Mesothelial cell of epicardium (in vitro differentiated cells): ENCODE measurements at regions not wholly inside any gene's neighbourhood (a gene's known extent, or its start where the extent isn't known, plus 50 kb on each side); places are given as distances from the start of the nearest gene placed in this dataset.

Experiments used
- DNase-seq, 2 experiments: peaks; one replicate each; pipeline ENCODE4 v3.0.0; 2021; ENCODE audit warnings: low spot score in 2 of 2; ENCODE audit not compliant: unreplicated experiment in 2 of 2
- H3K27ac Mint-ChIP-seq: 2 replicates; pipeline ENCODE4 v1.8.0; 2021; ENCODE audit warnings: mixed read lengths
- H3K27me3 Mint-ChIP-seq: 2 replicates; pipeline ENCODE4 v1.8.0; 2021; ENCODE audit warnings: low read depth, mixed read lengths
- H3K36me3 Mint-ChIP-seq: 2 replicates; pipeline ENCODE4 v1.8.0; 2021; ENCODE audit warnings: mixed read lengths
- H3K4me1 Mint-ChIP-seq: 2 replicates; pipeline ENCODE4 v1.8.0; 2021; ENCODE audit warnings: mixed read lengths
- H3K4me3 Mint-ChIP-seq: 2 replicates; pipeline ENCODE4 v1.8.0; 2021; ENCODE audit warnings: mild to moderate bottlenecking, moderate library complexity, mixed read lengths
- H3K9me3 Mint-ChIP-seq: 2 replicates; pipeline ENCODE4 v1.8.0; 2021; ENCODE audit warnings: mixed read lengths
- TF ChIP-seq, protein P1 (sequence below): fragments of 200-600 bp; sonication (generic); IDR thresholded peaks from one replicate; pipeline ENCODE4 v1.5.0; 2021; ENCODE audit warnings: antibody characterized with exemption; ENCODE audit not compliant: unreplicated experiment

DNA sequence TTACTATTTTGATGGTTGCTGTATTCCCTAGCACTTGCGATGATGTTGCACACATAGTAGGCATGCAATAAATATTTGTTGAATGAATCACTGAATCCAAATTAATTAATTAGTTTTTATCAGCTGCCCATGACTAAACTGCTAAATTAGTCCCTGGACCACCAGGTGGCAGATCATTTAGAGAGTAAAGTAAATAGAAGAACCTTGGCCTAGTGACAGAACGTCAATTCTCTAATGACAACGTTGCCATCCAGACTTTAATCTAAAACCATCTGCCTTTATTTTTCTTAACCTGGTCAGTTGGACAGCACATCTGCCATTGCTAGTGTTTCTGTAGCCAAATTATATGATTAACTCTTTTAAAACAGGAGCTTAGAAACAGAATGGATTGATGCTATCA, 457.5 kb downstream of the KIF4B start:
- Mint-ChIP-seq H3K4me1 (no peaks in the 10 kb centered on the region), H3K36me3 (no peaks in the 10 kb centered on the region), H3K4me3 (no peak overlapping the region), H3K9me3 (no peaks in the 10 kb centered on the region), H3K27ac (no peak overlapping the region), H3K27me3 (peaks cover 2% of the 10 kb centered on the region)
- no peak for DNase-seq
- TF ChIP-seq, protein P1, sequence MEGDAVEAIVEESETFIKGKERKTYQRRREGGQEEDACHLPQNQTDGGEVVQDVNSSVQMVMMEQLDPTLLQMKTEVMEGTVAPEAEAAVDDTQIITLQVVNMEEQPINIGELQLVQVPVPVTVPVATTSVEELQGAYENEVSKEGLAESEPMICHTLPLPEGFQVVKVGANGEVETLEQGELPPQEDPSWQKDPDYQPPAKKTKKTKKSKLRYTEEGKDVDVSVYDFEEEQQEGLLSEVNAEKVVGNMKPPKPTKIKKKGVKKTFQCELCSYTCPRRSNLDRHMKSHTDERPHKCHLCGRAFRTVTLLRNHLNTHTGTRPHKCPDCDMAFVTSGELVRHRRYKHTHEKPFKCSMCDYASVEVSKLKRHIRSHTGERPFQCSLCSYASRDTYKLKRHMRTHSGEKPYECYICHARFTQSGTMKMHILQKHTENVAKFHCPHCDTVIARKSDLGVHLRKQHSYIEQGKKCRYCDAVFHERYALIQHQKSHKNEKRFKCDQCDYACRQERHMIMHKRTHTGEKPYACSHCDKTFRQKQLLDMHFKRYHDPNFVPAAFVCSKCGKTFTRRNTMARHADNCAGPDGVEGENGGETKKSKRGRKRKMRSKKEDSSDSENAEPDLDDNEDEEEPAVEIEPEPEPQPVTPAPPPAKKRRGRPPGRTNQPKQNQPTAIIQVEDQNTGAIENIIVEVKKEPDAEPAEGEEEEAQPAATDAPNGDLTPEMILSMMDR = no peak

DNA sequence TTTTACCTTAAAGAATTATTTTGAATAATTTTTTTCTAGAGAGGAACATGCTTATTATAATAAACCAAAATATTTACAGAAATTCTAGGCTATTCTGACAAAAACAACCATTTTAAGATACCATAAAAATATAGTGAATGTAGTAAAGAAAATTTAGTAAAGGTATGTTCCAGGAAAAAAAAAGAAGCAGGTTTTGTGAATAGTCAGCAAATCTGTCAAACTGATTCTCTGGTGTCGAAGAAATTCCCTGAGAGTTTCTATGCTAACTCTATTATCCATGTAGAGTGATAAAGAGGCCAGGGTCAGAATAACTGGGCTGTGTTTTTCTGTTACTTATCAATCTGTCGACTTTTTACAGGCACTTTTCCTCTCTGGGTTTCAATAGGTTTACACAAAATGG, 459.2 kb downstream of the KIF4B start:
- no peaks in the 10 kb centered on the region for H3K27me3 Mint-ChIP-seq

GRCh38 chr5:155475318-155475717, 461.8 kb downstream of the KIF4B start:
- no peaks in the 10 kb centered on the region for H3K4me1 Mint-ChIP-seq
- H3K4me3 Mint-ChIP-seq = no peak overlapping the region
- no peaks in the 10 kb centered on the region for H3K27me3 Mint-ChIP-seq
- DNase-seq = no peak
- TF ChIP-seq, protein P1 = no peak
- no peak overlapping the region for H3K27ac Mint-ChIP-seq
- H3K9me3 Mint-ChIP-seq = no peaks in the 10 kb centered on the region
- H3K36me3 Mint-ChIP-seq = no peaks in the 10 kb centered on the region

More for the DNA sequence above, 459.2 kb downstream of the KIF4B start:
- no peaks in the 10 kb centered on the region for H3K9me3 Mint-ChIP-seq
- TF ChIP-seq, protein P1 = no peak
- no peak for DNase-seq
- H3K27ac Mint-ChIP-seq = no peak overlapping the region
- H3K4me1 Mint-ChIP-seq = no peaks in the 10 kb centered on the region
- H3K36me3 Mint-ChIP-seq = no peaks in the 10 kb centered on the region
- H3K4me3 Mint-ChIP-seq = no peak overlapping the region

DNA sequence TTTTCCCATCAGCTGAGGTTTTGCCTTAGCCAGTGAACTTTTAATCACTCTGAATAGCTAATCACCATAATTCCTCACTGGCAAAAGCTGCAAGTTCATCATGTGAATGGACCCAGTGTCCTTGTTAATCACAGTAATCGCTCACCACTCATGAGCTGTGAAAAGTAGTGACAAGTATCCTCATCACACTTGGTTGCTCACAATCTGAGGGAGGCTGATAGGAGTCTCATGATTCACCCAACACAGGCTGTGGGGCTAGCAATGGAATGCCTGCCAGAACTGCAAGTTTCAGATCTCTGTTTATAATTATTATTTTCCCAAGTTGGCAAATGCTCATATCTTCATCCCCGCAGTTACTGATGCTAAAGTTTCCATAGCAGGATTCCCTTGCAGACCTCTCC, 467.2 kb downstream of the KIF4B start:
- Mint-ChIP-seq H3K4me3 (no peak overlapping the region), H3K4me1 (peaks cover 2% of the 10 kb centered on the region), H3K9me3 (no peaks in the 10 kb centered on the region), H3K36me3 (no peaks in the 10 kb centered on the region), H3K27ac (no peak overlapping the region), H3K27me3 (peaks cover 3% of the 10 kb centered on the region)
- TF ChIP-seq, protein P1 = no peak
- DNase-seq = no peak

- Mint-ChIP-seq H3K36me3 (no peaks in the 10 kb centered on the region), H3K27ac (no peak overlapping the region), H3K4me1 (peaks cover 3% of the 10 kb centered on the region), H3K27me3 (peaks cover 3% of the 10 kb centered on the region), H3K9me3 (no peaks in the 10 kb centered on the region), H3K4me3 (no peak overlapping the region)
- TF ChIP-seq, protein P1 = no peak
- DNase-seq = no peak
Measured at GRCh38 chr5:155481182-155481581, 467.6 kb downstream of the KIF4B start.

DNA sequence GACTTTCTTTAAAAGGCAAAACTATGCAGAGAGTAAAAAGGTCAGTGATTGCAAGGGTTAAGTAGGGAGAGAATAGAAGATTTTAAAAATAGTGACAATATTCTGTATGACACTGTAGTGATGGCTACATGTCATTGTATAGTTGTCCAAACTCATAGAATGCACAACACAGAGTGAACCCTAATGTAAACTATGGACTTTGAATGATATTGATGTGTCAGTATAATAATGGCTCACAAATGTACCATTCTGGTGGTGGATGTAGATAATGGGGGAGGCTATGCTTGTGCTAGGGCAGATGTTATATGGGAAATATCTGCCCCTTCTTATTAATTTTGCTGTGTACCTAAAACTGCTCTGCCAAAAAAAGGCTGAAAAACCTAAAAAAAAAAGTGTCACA, 468.9 kb downstream of the KIF4B start:
- Mint-ChIP-seq H3K36me3 (no peaks in the 10 kb centered on the region), H3K4me1 (peaks cover 3% of the 10 kb centered on the region), H3K27ac (no peak overlapping the region), H3K4me3 (no peak overlapping the region), H3K27me3 (peaks cover 3% of the 10 kb centered on the region), H3K9me3 (no peaks in the 10 kb centered on the region)
- no peak for DNase-seq
- TF ChIP-seq, protein P1 = no peak
